ENCODE measurements at regions not wholly inside any gene's neighbourhood (a gene's known extent, or its start where the extent isn't known, plus 50 kb on each side); places are given as distances from the start of the nearest gene placed in this dataset.

DNA sequence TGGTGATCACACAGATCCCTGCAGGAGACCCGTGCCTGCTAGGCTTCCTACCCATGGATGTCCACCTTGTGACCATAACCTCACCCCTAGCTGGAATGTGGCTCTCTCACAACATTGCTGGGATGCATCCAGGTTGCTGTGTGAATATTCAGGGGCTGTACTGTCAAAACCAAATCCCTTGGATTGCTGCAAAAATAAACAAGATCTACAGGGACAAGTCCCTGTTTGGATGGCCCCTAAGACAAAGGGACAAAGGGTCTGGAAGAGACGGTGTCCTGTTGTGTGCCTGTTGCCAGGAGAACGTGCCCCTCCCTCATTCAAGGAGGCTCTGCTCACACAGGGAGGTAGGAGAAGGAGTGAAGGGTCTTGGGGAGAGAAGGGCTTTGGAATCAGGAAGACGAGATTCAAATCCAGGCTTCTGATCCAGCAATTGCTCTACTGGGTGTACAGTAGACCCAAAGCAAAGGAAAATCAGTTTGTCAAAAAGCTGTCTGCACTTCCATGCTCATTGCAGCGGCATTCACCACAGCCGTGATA, 89.2 kb upstream of the WASF3 start:
- Histone ChIP-seq H4K20me1 (replicated peaks; ENCODE audit: control insufficient read depth, extremely low read depth, insufficient read depth, low read length) (no peaks in the 10 kb centered on the region), H3K4me2 (ENCODE audit: insufficient read depth, low read length) (no peak overlapping the region), H3K27ac (ENCODE audit: insufficient read depth, low read depth, low read length) (no peak overlapping the region), H3K9ac (replicated peaks; ENCODE audit: extremely low read depth, insufficient read depth, low read length) (no peak overlapping the region), H3K9me1 (replicated peaks; ENCODE audit: control insufficient read depth, extremely low read depth, insufficient read depth, low read length) (no peaks in the 10 kb centered on the region), H3K9me3 (replicated peaks; ENCODE audit: control insufficient read depth, insufficient read depth, low read length) (no peaks in the 10 kb centered on the region), H3K36me3 (ENCODE audit: control insufficient read depth in 2 of 2, extremely low read depth in 1 of 2, insufficient read depth in 2 of 2, low read length in 2 of 2) (no peaks in the 10 kb centered on the region), H3K27me3 (ENCODE audit: control insufficient read depth in 2 of 2, insufficient read depth in 2 of 2, low read length in 2 of 2) (peaks cover 3 to 4% of the 10 kb centered on the region in 2 experiments), H3K79me2 (ENCODE audit: control insufficient read depth, insufficient read depth, low read length) (no peaks in the 10 kb centered on the region), H3K4me1 (ENCODE audit: control insufficient read depth, extremely low read depth, insufficient read depth, low read length) (no peaks in the 10 kb centered on the region), H2AFZ (ENCODE audit: low read depth, low read length) (no peak overlapping the region), H3K4me3 (replicated peaks in 1 of 3; ENCODE audit: insufficient read depth in 1 of 3, low read depth in 1 of 3, low read length in 3 of 3) (no peak overlapping the region)
- FAIRE-seq (no peak), DNase-seq (ENCODE audit: low read depth, low spot score) (no peak)
- POLR2A ChIA-PET: no interaction called here
- dilution Hi-C loops (cut with MboI; ENCODE audit: extremely low pct_ligation_motif_present, low sequenced_read_pairs): no loop called here
- CTCF ChIA-PET: interaction anchor here (1.4 kb wide), 1 partner anchor 284 kb away, joined by 4 read pairs; no protein-coding TSS in a partner anchor
- BruUV-seq (replicated peaks): no TSS peak
- intact Hi-C loops (cut with micrococcal nuclease): no loop called here
- TF ChIP-seq MAX (IDR thresholded peaks at IDR 0.05; ENCODE audit: insufficient read depth, insufficient read length) (no peak), EZH2 (IDR thresholded peaks at IDR 0.05; ENCODE audit: borderline replicate concordance, low read depth, low read length, severe bottlenecking) (no peak), JUN (IDR thresholded peaks at IDR 0.05; ENCODE audit: borderline replicate concordance, insufficient read depth, insufficient read length, low read depth) (no peak), GATA2 (IDR thresholded peaks at IDR 0.05; ENCODE audit: insufficient read depth, insufficient read length, low read depth, low read length) (no peak), POLR2A (IDR thresholded peaks at IDR 0.05; ENCODE audit: low read depth, low read length) (no peak), FOS (IDR thresholded peaks at IDR 0.05; ENCODE audit: borderline replicate concordance, insufficient read depth, low read length) (no peak), MYC (IDR thresholded peaks at IDR 0.05; ENCODE audit: low read depth, low read length) (no peak), POLR2AphosphoS5 (IDR thresholded peaks at IDR 0.05; ENCODE audit: insufficient read depth, low read depth, low read length) (no peak)
- TF ChIP-seq, protein P1, sequence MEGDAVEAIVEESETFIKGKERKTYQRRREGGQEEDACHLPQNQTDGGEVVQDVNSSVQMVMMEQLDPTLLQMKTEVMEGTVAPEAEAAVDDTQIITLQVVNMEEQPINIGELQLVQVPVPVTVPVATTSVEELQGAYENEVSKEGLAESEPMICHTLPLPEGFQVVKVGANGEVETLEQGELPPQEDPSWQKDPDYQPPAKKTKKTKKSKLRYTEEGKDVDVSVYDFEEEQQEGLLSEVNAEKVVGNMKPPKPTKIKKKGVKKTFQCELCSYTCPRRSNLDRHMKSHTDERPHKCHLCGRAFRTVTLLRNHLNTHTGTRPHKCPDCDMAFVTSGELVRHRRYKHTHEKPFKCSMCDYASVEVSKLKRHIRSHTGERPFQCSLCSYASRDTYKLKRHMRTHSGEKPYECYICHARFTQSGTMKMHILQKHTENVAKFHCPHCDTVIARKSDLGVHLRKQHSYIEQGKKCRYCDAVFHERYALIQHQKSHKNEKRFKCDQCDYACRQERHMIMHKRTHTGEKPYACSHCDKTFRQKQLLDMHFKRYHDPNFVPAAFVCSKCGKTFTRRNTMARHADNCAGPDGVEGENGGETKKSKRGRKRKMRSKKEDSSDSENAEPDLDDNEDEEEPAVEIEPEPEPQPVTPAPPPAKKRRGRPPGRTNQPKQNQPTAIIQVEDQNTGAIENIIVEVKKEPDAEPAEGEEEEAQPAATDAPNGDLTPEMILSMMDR (IDR thresholded peaks at IDR 0.05; ENCODE audit: extremely low read depth in 1 of 2, insufficient read depth in 1 of 2, low read depth in 1 of 2, low read length in 2 of 2): no peak

Data from endothelial cell of umbilical vein (primary cell).